ENCODE measurements at regions not wholly inside any gene's neighbourhood (a gene's known extent, or its start where the extent isn't known, plus 50 kb on each side); places are given as distances from the start of the nearest gene placed in this dataset.

GRCh38 chr7:20477067-20477466 is 138.4 kb upstream of the ABCB5 start:
- TF ChIP-seq CTCF (conservative IDR thresholded peaks at IDR 0.05 in 1 of 2, IDR thresholded peaks at IDR 0.05 in 1 of 2; ENCODE audit: extremely low read depth in 1 of 2, insufficient read depth in 1 of 2, low read depth in 1 of 2, low read length in 2 of 2) (no peak), EZH2 (IDR thresholded peaks at IDR 0.05; ENCODE audit: borderline replicate concordance, low read length) (no peak)

Measured in mammary epithelial cell (primary cell).